Gastroesophageal sphincter (tissue), 4 donors: ENCODE measurements at regions not wholly inside any gene's neighbourhood (a gene's known extent, or its start where the extent isn't known, plus 50 kb on each side); places are given as distances from the start of the nearest gene placed in this dataset.
A peak's percentile ranks its signal among the peaks of the same experiment; 100 is the strongest.
"Not testable (repeated sequence)": the region's sequence is repeated elsewhere in the genome, so short reads cannot be mapped to it uniquely, and the experiment has no call there.

Experiments used
- ATAC-seq: fragments of 150-250 bp; one replicate; pipeline ENCODE4 v1.9.1; 2016; ENCODE audit warnings: mild to moderate bottlenecking, moderate library complexity
- H3K27ac ChIP-seq, 4 donors: fragments of 200-600 bp; sonication (generic) in 3 of 4; 1 replicate in 3 of 4; 2 replicates in 1 of 4; pipeline ENCODE4 v1.5.1; 2016 to 2019
- H3K27me3 ChIP-seq: fragments of 200-600 bp; sonication (generic); one replicate; pipeline ENCODE4 v1.5.1; 2019
- H3K36me3 ChIP-seq, 2 donors: fragments of 200-600 bp; sonication (generic); one replicate each; pipeline ENCODE4 v1.5.1; 2019; ENCODE audit warnings: control low read depth in 1 of 2
- H3K4me1 ChIP-seq, 3 donors: fragments of 200-600 bp; sonication (generic); 1 replicate in 2 of 3; 2 replicates in 1 of 3; pipeline ENCODE4 v1.5.1; 2016 to 2019; ENCODE audit warnings: control low read depth in 2 of 3
- H3K4me3 ChIP-seq, 2 donors: fragments of 200-600 bp; sonication (generic); one replicate each; pipeline ENCODE4 v1.5.1; 2019; ENCODE audit warnings: mild to moderate bottlenecking in 1 of 2, moderate library complexity in 1 of 2
- H3K9me3 ChIP-seq, 3 donors: fragments of 200-600 bp; sonication (generic); one replicate each; pipeline ENCODE4 v1.5.1; 2017 to 2019; ENCODE audit warnings: control low read depth in 2 of 3
- CTCF ChIP-seq, 4 experiments: fragments of 200-600 bp in 2 of 4; fragments of 450-650 bp in 2 of 4; sonication (generic) in 1 of 4; IDR thresholded peaks; one replicate each; pipeline ENCODE4 v1.5.1; 2017 to 2019; ENCODE audit warnings: antibody characterized with exemption in 4 of 4, mild to moderate bottlenecking in 2 of 4, moderate library complexity in 2 of 4
- EP300 ChIP-seq: sonication (generic); formaldehyde crosslinking; IDR thresholded peaks from one replicate; pipeline ENCODE4 v1.6.1; 2017; ENCODE audit warnings: antibody characterized with exemption, mild to moderate bottlenecking
- POLR2A ChIP-seq, 2 donors: fragments of 450-650 bp; IDR thresholded peaks; one replicate each; pipeline ENCODE4 v1.6.1; 2017; ENCODE audit warnings: antibody characterized with exemption in 2 of 2, mild to moderate bottlenecking in 2 of 2, moderate library complexity in 1 of 2
- POLR2AphosphoS5 ChIP-seq: sonication (generic); formaldehyde crosslinking; IDR thresholded peaks from one replicate; pipeline ENCODE4 v1.6.1; 2017; ENCODE audit warnings: antibody characterized with exemption
- WGBS, 2 donors: methylation state at CpG; one replicate each; pipeline ENCODE4 v1.1.5; 2018; ENCODE audit warnings: low coverage in 1 of 2; 5-methylcytosine and 5-hydroxymethylcytosine counted together

GRCh38 chr2:95677346-95677745, 85.5 kb downstream of the TRIM43 start:
- no peak for ATAC-seq
- H3K4me1 ChIP-seq = peaks cover 0 to 9% (median 0%) of the 10 kb centered on the region in 3 donors
- H3K4me3 ChIP-seq = no peak overlapping the region
- 96% methylated on average over 4 of the region's 4 CpGs; no CpG with 5 or more reads in 1 of the 2 donors for WGBS, 2 donors
- H3K36me3 ChIP-seq = no peaks in the 10 kb centered on the region
- no peaks in the 10 kb centered on the region for H3K9me3 ChIP-seq
- H3K27me3 ChIP-seq = no peaks in the 10 kb centered on the region
- TF ChIP-seq POLR2AphosphoS5 (no peak), EP300 (no peak), CTCF (IDR thresholded peaks at IDR 0.05) (no peak), POLR2A (IDR thresholded peaks at IDR 0.05) (no peak)
- H3K27ac ChIP-seq = no peak overlapping the region

GRCh38 chr2:95677833-95678232, 86.0 kb downstream of the TRIM43 start:
- not testable (repeated sequence) for H3K27me3 ChIP-seq, H3K9me3 ChIP-seq, H3K4me3 ChIP-seq, ATAC-seq, H3K36me3 ChIP-seq, H3K27ac ChIP-seq
- WGBS, 2 donors = 46 to 86% methylated on average over 2 of the region's 3 CpGs
- H3K4me1 ChIP-seq = peaks cover 0 to 13% (median 0%) of the 10 kb centered on the region in 3 donors

GRCh38 chr2:95681158-95681557, 89.4 kb downstream of the TRIM43 start:
- not testable (repeated sequence) for H3K27ac ChIP-seq, H3K27me3 ChIP-seq, H3K9me3 ChIP-seq, H3K4me3 ChIP-seq, H3K36me3 ChIP-seq, ATAC-seq
- 71 to 100% methylated on average over 1 of the region's 1 CpG for WGBS, 2 donors
- peaks cover 0 to 21% (median 5%) of the 10 kb centered on the region in 3 donors for H3K4me1 ChIP-seq

- not testable (repeated sequence) for H3K27ac ChIP-seq, H3K4me3 ChIP-seq, H3K9me3 ChIP-seq, H3K27me3 ChIP-seq, H3K36me3 ChIP-seq
- peaks cover 0 to 21% (median 5%) of the 10 kb centered on the region in 3 donors for H3K4me1 ChIP-seq
- peak; percentile 26 for ATAC-seq
- 10 to 55% methylated on average over 2 of the region's 6 CpGs for WGBS, 2 donors
Measured at GRCh38 chr2:95681589-95682081, 89.8 kb downstream of the TRIM43 start.

- 2 to 50% methylated on average over 2 to 17 of the region's 19 CpGs for WGBS, 2 donors
- H3K27ac ChIP-seq = peak overlapping the region; percentile 14 to 82 (median 78)
- not testable (repeated sequence) for H3K9me3 ChIP-seq, H3K27me3 ChIP-seq, H3K36me3 ChIP-seq
- peaks cover 0 to 21% (median 5%) of the 10 kb centered on the region in 3 donors for H3K4me1 ChIP-seq
- H3K4me3 ChIP-seq = peak overlapping the region; percentile 40 to 56
- peak; percentile 34 for ATAC-seq
Measured at GRCh38 chr2:95682889-95683517, 91.2 kb downstream of the TRIM43 start.

- Histone ChIP-seq H3K27me3 (no peaks in the 10 kb centered on the region), H3K9me3 (no peaks in the 10 kb centered on the region), H3K27ac (no peak overlapping the region), H3K4me3 (no peak overlapping the region), H3K4me1 (peaks cover 0 to 21% (median 5%) of the 10 kb centered on the region in 3 donors), H3K36me3 (no peaks in the 10 kb centered on the region)
- TF ChIP-seq CTCF (IDR thresholded peaks at IDR 0.05) (no peak), EP300 (no peak), POLR2AphosphoS5 (no peak), POLR2A (IDR thresholded peaks at IDR 0.05) (no peak)
- ATAC-seq = no peak
- 73 to 87% methylated on average over 1 to 3 of the region's 3 CpGs for WGBS, 2 donors
Measured at GRCh38 chr2:95685513-95685912, 93.7 kb downstream of the TRIM43 start.

- H3K27me3 ChIP-seq, H3K4me3 ChIP-seq, H3K9me3 ChIP-seq, H3K36me3 ChIP-seq, H3K27ac ChIP-seq: not testable (repeated sequence)
- H3K4me1 ChIP-seq = peaks cover 0 to 21% (median 5%) of the 10 kb centered on the region in 3 donors
- 58 to 67% methylated on average over 5 of the region's 5 CpGs for WGBS, 2 donors
- peak; percentile 27 for TF ChIP-seq POLR2AphosphoS5
- ATAC-seq = peak; percentile 33
Measured at GRCh38 chr2:95686056-95686825, 94.4 kb downstream of the TRIM43 start.

- not testable (repeated sequence) for H3K9me3 ChIP-seq, H3K36me3 ChIP-seq, H3K4me1 ChIP-seq, H3K4me3 ChIP-seq, ATAC-seq, H3K27me3 ChIP-seq, H3K27ac ChIP-seq
- WGBS, 2 donors = 57% methylated on average over 2 of the region's 2 CpGs; no CpG with 5 or more reads in 1 of the 2 donors
Measured at GRCh38 chr2:95687852-95688251, 96.1 kb downstream of the TRIM43 start.

- ATAC-seq, H3K27me3 ChIP-seq, H3K36me3 ChIP-seq, H3K27ac ChIP-seq, H3K9me3 ChIP-seq, H3K4me1 ChIP-seq, H3K4me3 ChIP-seq: not testable (repeated sequence)
- WGBS, 2 donors = 62 to 70% methylated on average over 3 to 7 of the region's 7 CpGs
Measured at GRCh38 chr2:95691210-95691609, 99.4 kb downstream of the TRIM43 start.

GRCh38 chr2:95693071-95693846, 101.5 kb downstream of the TRIM43 start:
- H3K4me1 ChIP-seq, H3K36me3 ChIP-seq, H3K27ac ChIP-seq, ATAC-seq, H3K4me3 ChIP-seq, H3K9me3 ChIP-seq: not testable (repeated sequence)
- 68 to 81% methylated on average over 5 to 7 of the region's 7 CpGs for whole genome bisulfite sequencing, 2 donors
- H3K27me3 ChIP-seq = peaks cover 14% of the 10 kb centered on the region
